Activated B cell treated with CpG ODN at 0.5 μM for 24 hours (primary cell): ENCODE measurements at regions not wholly inside any gene's neighbourhood (a gene's known extent, or its start where the extent isn't known, plus 50 kb on each side); places are given as distances from the start of the nearest gene placed in this dataset.

ENCODE experiments used
- ATAC-seq: fragments of 200-7000 bp; cut with Tn5 transposase; one replicate; pipeline ENCODE4 v1.10.0; 2021; ENCODE audit warnings: low read depth, mild to moderate bottlenecking, moderate library complexity
- CTCF ChIA-PET: fragments of 350-600 bp; sonication (Branson Sonifier 250); formaldehyde crosslinking; loops from one replicate; lab custom pipeline; 2021; ENCODE audit warnings: antibody characterized with exemption; lab: Charles Lee
- POLR2A ChIA-PET: fragments of 350-600 bp; sonication (Branson Sonifier 250); formaldehyde crosslinking; loops from one replicate; lab custom pipeline; 2021; ENCODE audit warnings: antibody characterized with exemption; lab: Charles Lee
- DNase-seq: peaks from one replicate; pipeline ENCODE4 v3.0.0; 2022
- H3K27ac Mint-ChIP-seq: one replicate; pipeline ENCODE4 v1.8.0; 2020; ENCODE audit warnings: mixed read lengths
- H3K27me3 Mint-ChIP-seq: one replicate; pipeline ENCODE4 v1.8.0; 2021; ENCODE audit warnings: mixed read lengths
- H3K36me3 Mint-ChIP-seq: one replicate; pipeline ENCODE4 v1.8.0; 2021; ENCODE audit warnings: low read depth, mixed read lengths
- H3K4me1 Mint-ChIP-seq: one replicate; pipeline ENCODE4 v1.8.0; 2021; ENCODE audit warnings: mixed read lengths
- H3K4me3 Mint-ChIP-seq: one replicate; pipeline ENCODE4 v1.8.0; 2020; ENCODE audit warnings: mild to moderate bottlenecking, mixed read lengths
- H3K9me3 Mint-ChIP-seq: one replicate; pipeline ENCODE4 v1.8.0; 2020; ENCODE audit warnings: mixed read lengths
- intact Hi-C: fragments of 100-400 bp; cut with micrococcal nuclease; formaldehyde crosslinking; loops from one replicate; pipeline ENCODE4 v1.15.1; 2024
- TF ChIP-seq, protein P1 (sequence below): fragments of 200-600 bp; IDR thresholded peaks from one replicate; pipeline ENCODE4 v1.8.0; 2022; ENCODE audit warnings: antibody characterized with exemption, mild to moderate bottlenecking

DNA sequence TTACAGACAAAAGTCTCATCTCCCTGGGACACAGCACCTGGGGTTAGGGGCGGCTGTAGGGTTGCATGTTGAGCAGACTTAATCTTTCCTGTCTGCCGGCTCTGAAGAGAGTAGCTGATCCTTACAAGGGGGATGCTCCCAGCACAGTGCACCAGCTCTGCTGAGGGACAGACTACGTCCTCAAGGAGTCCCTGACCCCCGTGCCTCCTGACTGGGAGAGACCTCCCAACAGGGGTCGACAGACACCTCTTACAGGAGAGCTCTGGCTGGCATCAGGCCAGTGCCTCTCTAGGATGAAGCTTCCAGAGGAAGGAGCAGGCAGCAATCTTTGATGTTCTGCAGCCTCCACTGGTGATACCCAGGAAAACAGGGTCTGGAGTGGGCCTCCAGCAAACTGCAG lies 506.0 kb upstream of the FMR1 start:
- no peak overlapping the region for H3K27ac Mint-ChIP-seq
- ATAC-seq: no peak
- intact Hi-C loops: no loop called here
- H3K9me3 Mint-ChIP-seq: no peaks in the 10 kb centered on the region
- H3K4me1 Mint-ChIP-seq: no peaks in the 10 kb centered on the region
- ChIA-PET POLR2A (no interaction called here), CTCF (no interaction called here)
- TF ChIP-seq, protein P1, sequence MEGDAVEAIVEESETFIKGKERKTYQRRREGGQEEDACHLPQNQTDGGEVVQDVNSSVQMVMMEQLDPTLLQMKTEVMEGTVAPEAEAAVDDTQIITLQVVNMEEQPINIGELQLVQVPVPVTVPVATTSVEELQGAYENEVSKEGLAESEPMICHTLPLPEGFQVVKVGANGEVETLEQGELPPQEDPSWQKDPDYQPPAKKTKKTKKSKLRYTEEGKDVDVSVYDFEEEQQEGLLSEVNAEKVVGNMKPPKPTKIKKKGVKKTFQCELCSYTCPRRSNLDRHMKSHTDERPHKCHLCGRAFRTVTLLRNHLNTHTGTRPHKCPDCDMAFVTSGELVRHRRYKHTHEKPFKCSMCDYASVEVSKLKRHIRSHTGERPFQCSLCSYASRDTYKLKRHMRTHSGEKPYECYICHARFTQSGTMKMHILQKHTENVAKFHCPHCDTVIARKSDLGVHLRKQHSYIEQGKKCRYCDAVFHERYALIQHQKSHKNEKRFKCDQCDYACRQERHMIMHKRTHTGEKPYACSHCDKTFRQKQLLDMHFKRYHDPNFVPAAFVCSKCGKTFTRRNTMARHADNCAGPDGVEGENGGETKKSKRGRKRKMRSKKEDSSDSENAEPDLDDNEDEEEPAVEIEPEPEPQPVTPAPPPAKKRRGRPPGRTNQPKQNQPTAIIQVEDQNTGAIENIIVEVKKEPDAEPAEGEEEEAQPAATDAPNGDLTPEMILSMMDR: no peak
- no peaks in the 10 kb centered on the region for H3K36me3 Mint-ChIP-seq
- no peak overlapping the region for H3K4me3 Mint-ChIP-seq
- DNase-seq: no peak
- no peaks in the 10 kb centered on the region for H3K27me3 Mint-ChIP-seq

DNA sequence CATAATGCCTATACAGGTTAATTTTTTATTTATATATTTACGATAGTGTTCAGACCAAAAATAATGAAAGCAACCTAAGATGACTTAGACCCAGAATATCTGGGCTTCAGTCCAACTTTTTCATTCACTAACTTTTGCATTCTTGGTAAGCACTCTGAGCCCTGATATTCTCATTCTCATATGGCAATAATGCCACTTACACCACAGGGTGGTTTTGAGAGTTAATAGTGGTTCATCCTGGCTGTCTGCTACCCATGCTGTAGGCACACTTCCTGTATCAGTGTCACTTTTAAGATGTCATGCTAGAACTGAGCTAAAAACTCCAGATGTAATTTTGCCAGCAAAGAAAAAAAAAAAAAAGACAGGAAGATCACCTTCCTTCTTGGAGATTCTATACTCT lies 508.7 kb upstream of the FMR1 start:
- Mint-ChIP-seq H3K27ac (no peak overlapping the region), H3K27me3 (no peaks in the 10 kb centered on the region), H3K4me1 (no peaks in the 10 kb centered on the region), H3K9me3 (no peaks in the 10 kb centered on the region), H3K36me3 (no peaks in the 10 kb centered on the region), H3K4me3 (no peak overlapping the region)
- DNase-seq (no peak), ATAC-seq (no peak)
- POLR2A ChIA-PET: no interaction called here
- TF ChIP-seq, protein P1: no peak
- CTCF ChIA-PET: no interaction called here
- intact Hi-C loops: no loop called here

DNA sequence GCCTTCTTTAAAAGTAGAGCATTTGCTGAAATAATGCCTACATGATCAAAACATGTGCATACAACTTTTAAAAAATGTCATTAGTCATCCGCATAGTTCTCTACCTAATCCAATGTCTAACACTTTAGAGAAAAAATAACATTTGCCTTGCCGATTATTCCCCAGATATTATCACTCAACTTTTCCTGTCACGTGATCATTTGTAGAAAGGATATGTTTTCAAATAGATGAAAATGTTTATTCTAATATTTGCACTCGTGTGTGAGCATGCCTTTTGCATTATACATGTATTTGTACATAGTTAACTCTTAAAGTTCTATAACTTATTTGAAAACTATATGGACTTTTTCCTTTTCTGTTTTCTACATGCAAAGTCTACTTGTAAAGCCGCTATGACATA lies 533.0 kb upstream of the FMR1 start:
- CTCF ChIA-PET: no interaction called here

DNA sequence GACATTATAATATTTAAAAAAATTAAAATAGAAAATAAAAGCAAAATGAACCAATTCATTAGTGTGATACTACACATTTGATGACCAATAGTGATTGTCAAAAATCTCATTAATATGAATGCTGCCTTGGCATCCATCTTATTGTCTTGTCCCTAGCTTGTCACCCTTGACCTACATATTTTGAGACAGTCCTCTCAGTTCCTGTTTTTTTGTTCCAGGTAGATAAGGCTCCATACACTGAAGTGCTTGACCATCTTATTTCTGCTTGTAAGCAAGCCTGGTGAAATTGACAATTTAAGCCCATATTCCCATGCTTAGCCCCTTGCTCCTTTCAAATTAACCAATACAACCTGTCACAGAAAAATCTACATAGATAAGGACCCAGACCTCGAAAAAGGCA lies 534.0 kb upstream of the FMR1 start:
- Mint-ChIP-seq H3K4me3 (no peak overlapping the region), H3K4me1 (no peaks in the 10 kb centered on the region), H3K36me3 (no peaks in the 10 kb centered on the region), H3K9me3 (peaks cover 2% of the 10 kb centered on the region), H3K27ac (no peak overlapping the region), H3K27me3 (no peaks in the 10 kb centered on the region)
- TF ChIP-seq, protein P1: no peak
- intact Hi-C loops: no loop called here
- POLR2A ChIA-PET: no interaction called here
- CTCF ChIA-PET: interaction anchor here (0.5 kb wide), 1 partner anchor 15 kb away, joined by 3 read pairs; no protein-coding TSS in a partner anchor
- DNase-seq (no peak), ATAC-seq (no peak)

More for the DNA sequence above, 533.0 kb upstream of the FMR1 start:
- Mint-ChIP-seq H3K27me3 (no peaks in the 10 kb centered on the region), H3K9me3 (peaks cover 2% of the 10 kb centered on the region), H3K36me3 (no peaks in the 10 kb centered on the region), H3K4me1 (no peaks in the 10 kb centered on the region), H3K4me3 (no peak overlapping the region), H3K27ac (no peak overlapping the region)
- ATAC-seq (no peak), DNase-seq (no peak)
- TF ChIP-seq, protein P1: no peak
- POLR2A ChIA-PET: no interaction called here
- intact Hi-C loops: no loop called here

DNA sequence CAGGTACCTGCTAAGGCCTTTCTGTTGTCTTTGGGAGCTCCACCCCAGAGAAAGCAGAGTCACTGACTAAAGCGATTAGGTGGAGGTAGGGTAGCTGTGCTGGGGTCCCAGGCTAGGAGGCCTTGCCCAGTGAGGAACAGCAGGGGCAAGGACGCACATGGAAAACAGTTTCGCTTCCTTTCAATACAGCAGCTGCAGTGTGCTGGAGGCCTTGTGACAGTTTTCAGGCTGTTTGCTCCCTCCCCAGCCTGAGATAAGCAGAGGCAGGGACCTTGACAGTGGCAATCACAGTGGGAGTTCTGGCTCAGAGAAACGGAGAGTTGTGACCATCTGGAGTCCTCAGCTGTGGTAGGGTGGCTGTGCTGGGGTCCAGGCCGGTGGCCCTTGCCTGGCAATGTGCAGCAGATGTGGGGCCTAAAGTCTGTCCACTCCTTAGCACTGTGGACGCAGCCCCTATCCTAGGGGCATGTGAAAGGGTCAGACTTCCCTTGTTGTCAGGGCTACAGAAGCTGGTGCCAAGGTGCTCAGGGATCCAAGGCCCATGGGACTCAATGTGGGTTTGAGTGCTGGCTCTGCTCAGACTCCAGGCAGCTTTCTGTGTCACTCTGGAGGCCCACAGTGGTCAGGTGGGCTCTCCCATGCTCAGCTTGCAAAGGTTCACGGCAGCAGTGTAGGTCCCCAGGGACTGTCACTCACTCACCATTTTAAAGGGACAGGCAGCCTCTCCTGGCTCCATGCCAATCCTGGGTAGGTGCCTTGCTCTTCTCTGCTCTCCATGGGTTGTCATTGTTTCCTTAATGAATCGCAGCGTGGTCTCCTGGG lies 534.9 kb upstream of the FMR1 start:
- Mint-ChIP-seq H3K36me3 (no peaks in the 10 kb centered on the region), H3K27ac (no peak overlapping the region), H3K9me3 (peaks cover 2% of the 10 kb centered on the region), H3K4me1 (no peaks in the 10 kb centered on the region), H3K27me3 (no peaks in the 10 kb centered on the region), H3K4me3 (no peak overlapping the region)
- TF ChIP-seq, protein P1: no peak
- ATAC-seq (no peak), DNase-seq (no peak)
- CTCF ChIA-PET: interaction anchor here (0.5 kb wide), 1 partner anchor 16 kb away, joined by 3 read pairs; no protein-coding TSS in a partner anchor
- POLR2A ChIA-PET: no interaction called here
- intact Hi-C loops: no loop called here
